HG02840 (cell line): ENCODE measurements at regions not wholly inside any gene's neighbourhood (a gene's known extent, or its start where the extent isn't known, plus 50 kb on each side); places are given as distances from the start of the nearest gene placed in this dataset.

Experiments used
- ATAC-seq: cut with Tn5 transposase; IDR thresholded peaks from one replicate; pipeline ENCODE4 v1.9.1; 2021; ENCODE audit warnings: mild to moderate bottlenecking, moderate library complexity, moderate number of reproducible peaks; ENCODE audit not compliant: unreplicated experiment, low FRiP score

GRCh38 chr22:22835771-22836291, 51.8 kb upstream of the IGLL5 start:
- ATAC-seq: no peak

GRCh38 chr22:22836635-22837034, 51.0 kb upstream of the IGLL5 start:
- ATAC-seq: no peak
